HG03135 (cell line): ENCODE measurements at regions not wholly inside any gene's neighbourhood (a gene's known extent, or its start where the extent isn't known, plus 50 kb on each side); places are given as distances from the start of the nearest gene placed in this dataset.

Source experiments
- ATAC-seq: cut with Tn5 transposase; IDR thresholded peaks from one replicate; pipeline ENCODE4 v1.9.1; 2021; ENCODE audit warnings: mild to moderate bottlenecking, moderate library complexity; ENCODE audit not compliant: unreplicated experiment

DNA sequence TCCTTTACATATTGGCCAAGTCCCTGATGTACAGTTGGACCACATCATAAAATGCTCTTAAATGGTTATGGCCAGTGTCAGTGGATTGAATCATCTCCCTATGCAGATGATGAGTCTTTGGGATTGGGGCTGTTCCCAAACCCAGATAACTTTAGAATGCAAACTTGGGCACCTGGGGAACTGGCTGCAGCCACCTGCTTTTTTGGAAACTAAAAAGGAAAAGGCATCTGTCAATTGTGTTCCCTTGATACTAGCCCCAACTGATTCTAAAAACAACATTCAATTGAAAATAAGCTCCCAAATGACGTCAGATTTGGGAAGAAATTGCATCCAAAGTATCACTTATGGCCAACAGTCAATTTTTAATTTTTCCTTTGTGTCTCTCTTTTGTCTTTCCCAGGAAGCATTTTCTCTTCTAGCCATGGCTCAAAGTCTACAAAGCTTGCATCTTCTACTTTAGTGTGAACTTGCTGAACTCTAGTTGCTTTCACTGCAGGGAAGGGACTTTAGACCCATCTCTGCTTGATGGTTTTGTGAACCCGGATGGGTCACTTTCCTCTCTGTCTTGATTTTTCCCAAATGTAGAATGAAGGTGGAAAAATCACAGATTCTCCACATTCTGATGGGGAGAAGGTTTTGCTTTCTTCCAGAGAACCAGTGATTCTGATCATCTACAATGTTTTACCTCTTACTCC, 402.3 kb upstream of the USP24 start:
- ATAC-seq, result no peak

DNA sequence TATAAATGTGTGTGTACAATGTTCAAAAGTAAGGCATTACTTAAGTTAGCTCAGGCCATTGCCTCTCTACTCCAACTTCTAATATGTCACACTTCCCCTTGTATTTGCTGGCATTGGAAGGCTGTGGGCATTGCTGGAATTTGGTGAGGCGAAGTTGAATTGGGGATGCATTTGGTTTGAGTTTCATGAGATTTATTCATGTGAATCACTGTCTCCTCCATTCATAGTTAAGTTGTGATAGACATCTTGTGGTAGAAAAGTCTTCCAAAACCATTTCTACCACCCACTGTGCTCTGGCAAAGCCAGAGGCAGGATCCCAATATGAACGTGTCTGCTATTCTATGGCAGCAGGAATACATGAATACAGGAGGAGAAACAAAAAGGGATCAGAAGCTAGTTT, 397.8 kb upstream of the USP24 start:
- no peak for ATAC-seq

DNA sequence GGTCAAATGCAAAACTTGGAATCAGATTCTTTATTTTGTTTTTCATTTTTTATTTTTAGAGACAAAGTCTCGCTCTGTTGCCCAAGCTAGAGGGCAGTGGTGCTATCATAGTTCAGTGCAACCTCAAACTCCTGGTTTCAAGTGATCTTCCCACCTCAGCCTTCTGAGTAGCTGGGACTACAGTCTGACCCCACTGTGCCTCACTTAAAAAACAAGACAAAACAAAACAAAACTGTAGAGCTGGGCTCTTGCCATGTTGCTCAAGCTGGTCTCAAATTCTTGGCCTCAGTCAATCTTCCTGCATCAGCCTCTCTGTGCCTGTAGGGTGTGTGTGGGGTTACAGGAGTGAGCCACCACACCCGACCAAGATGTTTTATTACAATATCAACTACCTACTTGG, 396.0 kb upstream of the USP24 start:
- no peak for ATAC-seq

DNA sequence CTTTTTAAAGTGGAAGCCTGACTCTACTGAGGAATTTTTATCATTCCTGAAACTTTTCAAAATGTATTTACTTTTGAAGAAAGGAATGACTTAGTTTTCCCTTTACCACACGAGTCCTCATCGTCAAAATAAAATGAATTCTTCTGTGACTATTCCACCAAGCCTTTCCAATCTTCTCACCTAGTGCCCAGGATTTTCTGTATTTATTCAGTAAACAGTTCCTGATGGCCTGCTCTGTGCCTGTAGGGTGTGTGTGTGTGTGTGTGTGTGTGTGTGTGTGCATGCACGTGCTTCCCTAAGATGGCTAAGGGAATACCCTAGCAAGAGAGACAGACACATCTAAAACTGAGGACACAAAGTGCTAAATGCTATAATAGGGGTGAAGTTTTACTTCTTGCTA, 395.0 kb upstream of the USP24 start:
- ATAC-seq, result no peak

DNA sequence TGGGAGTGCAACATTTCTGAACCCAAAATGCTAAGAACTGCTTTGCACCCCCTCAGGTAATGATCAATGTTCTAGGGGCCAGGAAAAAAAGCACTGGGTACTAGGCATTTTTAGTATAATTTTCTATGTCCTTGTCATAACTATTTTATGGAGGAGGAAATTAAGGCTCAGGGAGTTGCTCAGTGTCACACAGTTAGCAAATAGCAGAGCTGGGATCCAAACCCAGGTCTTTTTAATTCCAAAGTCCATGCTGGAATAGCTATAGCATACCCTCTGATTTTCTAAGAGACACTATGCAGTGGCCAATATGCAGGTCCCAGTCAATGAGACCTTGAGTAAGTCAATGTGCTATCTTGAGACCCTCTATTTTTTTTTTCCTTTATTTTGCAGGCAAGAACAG, 394.5 kb upstream of the USP24 start:
- no peak for ATAC-seq

- no peak for ATAC-seq
Measured at GRCh38 chr1:55605155-55605554, 390.0 kb upstream of the USP24 start.

GRCh38 chr1:55604749-55605148, 389.6 kb upstream of the USP24 start:
- ATAC-seq, result no peak

DNA sequence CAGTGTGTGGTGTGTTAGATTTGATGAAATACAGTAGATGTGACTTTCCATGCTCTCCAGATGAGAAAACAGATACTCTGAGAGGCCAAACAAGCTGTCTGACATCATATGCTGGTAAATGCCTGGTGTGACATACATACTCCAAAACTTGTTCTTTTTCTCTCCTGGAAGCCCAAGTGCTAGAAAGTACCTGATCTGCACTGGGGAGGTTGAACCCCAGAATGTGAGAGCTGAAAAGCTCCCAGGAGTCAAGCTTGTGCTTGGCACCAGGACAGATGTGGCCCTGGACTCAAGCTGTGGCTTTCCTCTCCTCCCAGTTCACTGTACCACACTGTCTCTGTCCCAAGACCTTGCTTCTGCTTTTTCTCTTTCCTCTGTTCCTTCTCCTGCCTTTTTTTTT, 389.0 kb upstream of the USP24 start:
- no peak for ATAC-seq

DNA sequence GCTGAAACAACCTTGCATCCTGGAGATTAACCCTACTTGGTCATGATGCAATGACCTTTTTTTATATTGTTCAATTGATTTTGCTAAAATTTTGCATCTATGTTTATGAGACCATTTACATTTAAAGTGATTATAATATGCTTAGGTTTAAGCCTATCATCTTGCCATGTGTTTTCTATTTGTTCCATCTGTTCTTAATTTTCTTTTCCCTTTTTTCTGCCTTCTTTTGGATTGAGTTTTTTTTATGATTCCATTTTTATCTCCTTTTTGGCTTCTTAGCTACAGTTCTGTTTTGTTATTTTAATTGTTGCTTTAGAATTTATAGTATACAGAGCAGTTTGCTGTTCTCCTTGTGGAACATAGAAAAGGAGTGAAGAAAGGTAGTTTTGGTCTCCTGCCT, 385.1 kb upstream of the USP24 start:
- ATAC-seq, result no peak

DNA sequence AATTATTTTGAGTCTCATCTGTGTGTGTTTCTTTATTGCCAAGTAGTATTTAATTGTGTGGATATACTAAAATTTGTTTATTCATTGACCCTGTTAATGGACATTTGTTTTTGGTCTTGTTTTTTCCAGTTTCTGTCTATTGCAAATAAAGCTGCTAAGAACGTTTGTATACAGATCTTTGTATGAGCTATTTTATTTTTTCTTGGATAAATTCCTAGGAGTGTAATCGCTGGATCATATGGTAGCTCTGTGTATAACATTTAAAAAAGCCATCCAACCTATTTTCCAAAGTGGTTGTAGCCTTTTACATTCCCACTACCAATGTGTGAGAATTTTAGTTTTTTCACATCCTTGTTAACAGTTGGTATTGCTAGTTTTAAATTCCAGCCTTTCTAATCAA, 382.7 kb upstream of the USP24 start:
- ATAC-seq, result no peak

DNA sequence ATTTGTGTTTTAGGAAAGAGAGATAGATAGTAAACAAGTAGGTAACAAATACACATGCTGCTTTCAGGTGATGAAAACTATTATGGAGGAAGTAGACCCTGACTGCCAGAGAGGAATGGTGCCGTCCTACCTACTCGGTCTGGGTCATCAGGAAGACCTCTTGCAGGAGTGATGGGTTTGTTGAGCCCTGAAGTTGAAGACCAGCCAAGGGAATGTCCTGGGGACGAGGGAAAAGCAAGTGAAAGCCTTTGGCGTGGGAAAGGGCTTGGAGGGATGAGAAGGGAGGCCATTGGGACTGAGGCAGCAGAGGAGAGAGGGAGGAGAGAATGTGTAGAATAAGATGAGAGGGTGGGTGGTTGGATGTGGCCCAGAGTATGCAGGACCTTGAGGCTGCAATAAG, 379.5 kb upstream of the USP24 start:
- ATAC-seq, result no peak

DNA sequence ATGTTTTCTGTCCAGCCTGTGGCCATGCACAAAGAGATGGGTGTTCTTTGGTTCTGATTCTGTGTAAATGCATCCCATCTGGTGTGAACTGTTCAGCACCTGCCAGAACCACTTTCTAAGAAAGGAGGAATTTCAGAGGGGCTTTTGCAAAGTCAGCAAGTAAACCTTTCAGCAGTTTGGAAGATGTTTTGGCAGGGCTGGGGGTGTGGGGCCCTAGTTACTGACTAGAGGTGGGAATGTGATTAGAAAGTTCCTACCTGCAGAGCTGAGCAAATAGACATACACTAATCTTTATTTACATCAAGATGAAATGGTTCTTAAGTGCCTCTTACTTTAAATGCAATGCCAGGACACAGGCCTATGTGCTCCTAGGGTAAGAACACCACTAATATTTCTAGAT, 378.1 kb upstream of the USP24 start:
- ATAC-seq, result no peak

DNA sequence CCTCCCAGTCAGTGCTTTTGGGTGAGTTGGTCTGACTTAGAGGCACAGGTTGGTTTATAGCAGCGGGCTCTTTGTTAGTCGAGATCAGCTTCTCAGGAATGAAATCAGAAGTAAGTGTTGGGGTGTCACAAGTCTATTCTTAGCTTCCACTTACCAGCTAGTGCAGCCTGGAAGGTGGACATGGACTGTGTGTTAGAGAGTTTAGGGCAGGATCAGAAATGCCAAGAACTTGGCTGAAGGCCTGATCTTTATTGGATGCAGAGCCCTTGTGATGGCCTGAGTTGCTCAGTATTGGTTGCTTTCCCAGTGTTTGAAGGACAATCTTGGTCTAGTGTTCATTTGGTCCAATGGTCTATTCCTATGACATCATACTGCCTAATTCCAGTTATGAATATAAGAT, 377.0 kb upstream of the USP24 start:
- ATAC-seq, result no peak

DNA sequence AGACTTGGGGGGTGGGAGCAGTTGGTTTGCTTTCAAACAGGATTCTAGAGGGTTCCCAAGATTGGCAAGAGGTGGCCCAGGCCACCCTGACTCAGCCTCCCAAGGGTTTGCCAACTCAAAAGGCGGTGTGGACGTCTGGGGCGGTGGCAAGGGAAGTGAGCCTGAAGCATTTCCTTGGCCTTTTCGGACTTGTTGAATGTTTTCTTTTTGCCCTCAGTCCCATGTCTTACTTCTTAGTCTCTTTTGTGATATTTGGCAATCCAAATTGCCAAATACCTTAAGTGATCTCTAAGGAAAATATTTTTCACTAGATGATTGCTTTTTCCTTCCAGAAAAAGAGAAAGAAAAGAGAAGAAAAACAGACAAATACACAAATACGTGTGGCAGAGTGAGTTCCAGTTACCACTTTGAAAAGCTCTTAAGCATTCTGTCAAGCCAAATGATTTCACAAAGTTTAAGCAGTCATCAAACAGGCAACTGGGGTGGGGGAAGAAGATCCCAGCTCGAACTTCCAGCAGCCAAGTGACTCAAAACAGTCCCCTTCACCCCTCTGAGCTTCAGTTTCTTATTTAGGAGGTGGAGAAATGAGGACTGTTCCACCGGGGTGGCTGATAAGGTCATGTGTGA, 374.6 kb upstream of the USP24 start:
- ATAC-seq, result no peak

GRCh38 chr1:55588309-55588708, 373.1 kb upstream of the USP24 start:
- no peak for ATAC-seq

DNA sequence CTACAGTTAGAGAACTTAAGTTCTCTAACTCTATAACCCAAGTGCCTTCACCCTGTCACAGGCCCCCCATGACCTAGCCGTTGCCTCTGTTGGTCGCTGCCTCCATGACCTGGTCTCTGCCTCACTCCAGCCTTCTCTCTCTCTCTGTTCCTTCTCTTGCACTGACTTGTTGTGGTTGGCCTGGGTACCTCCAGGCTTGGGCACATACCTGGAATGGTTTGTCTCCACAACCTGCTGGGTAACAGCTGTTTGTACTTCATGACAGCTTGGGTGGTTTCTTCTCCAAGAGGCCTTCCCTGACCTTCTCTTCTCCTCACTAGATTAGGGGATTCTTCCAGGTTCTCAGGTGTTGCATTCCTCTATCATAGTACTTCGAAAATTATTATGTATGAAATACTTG, 371.6 kb upstream of the USP24 start:
- no peak for ATAC-seq

- ATAC-seq, result no peak
Measured at GRCh38 chr1:55585402-55585792, 370.2 kb upstream of the USP24 start.

GRCh38 chr1:55584526-55585401, 369.6 kb upstream of the USP24 start:
- no peak for ATAC-seq

DNA sequence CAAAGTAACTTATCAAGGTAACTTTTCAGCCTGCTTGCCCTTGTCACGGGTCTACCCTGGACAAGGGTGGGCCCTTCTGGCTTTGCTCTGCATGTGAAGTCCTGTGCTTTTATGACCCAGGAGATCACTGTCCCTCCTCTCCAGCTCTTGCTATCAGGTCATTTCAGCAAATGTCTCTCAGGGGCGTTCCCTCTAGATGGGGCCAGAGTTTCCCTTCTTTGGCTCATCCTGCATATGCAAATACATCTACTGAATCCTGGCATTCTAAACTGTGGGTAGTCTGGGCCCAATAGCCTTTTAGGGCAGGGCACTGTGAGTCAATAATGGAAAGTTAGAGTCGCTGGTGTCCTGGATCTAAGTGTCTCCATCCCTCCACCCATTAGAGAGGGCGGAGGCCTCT, 366.9 kb upstream of the USP24 start:
- no peak for ATAC-seq

- no peak for ATAC-seq
Measured at GRCh38 chr1:55580845-55581332, 365.7 kb upstream of the USP24 start.

GRCh38 chr1:55579332-55580001, 364.3 kb upstream of the USP24 start:
- no peak for ATAC-seq
